ENCODE measurements at regions not wholly inside any gene's neighbourhood (a gene's known extent, or its start where the extent isn't known, plus 50 kb on each side); places are given as distances from the start of the nearest gene placed in this dataset.
A peak's percentile ranks its signal among the peaks of the same experiment; 100 is the strongest.

DNA sequence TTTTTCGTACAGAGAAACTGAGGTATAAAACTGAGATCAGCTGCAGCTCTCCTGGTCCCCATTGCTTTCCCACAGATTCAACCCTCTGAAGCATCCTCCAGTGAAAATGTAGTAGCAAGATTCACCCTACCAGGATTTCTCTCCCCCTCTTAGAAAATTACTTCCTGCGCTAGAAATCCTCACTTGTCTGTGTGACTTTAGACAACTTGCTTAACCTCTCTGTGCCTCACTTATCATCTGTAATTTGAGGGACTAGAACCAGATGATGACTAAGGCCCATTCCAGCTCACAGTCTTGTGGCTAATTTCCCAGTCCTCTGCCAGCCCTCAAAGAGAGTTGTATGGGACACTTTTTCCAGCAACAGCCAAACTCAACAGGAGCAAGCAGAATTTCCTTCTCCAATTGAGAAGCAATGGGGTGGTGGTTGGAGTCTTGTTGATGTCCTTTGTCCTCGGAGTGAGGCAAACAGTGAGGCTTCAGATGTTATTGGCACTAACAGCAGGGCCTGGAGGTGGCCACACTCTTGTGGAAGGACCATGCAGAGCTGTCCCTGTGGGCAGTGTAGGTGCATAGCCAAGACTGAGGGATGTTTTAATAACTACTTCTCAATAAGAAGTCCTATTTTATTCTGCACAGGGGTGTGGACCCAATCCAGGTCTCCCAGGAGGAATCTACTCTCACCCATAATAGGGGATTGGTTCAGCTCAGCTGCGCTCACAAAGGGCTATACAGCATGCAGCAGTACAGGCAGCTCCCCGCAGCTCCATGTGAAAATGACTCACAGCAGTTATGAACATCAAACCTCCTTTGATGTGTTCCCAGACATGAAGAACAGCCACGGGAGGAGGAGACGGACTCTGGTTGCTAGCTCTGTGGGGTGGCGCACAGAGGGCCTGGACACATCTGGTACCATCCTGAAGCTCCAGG is 200.1 kb downstream of the DAD1 start:
- no peaks in the 10 kb centered on the region for H3K4me1 ChIP-seq
- no peak overlapping the region for H3K27ac ChIP-seq
- ATAC-seq (no peak), DNase-seq (no peak)
- no peak overlapping the region for H3K4me3 ChIP-seq
- no peaks in the 10 kb centered on the region for H3K27me3 ChIP-seq
- intact Hi-C loops (cut with DNase I), result loop anchor here in 1 of 2 donors (5.0 kb wide), 1 partner anchor 83 kb away; no protein-coding TSS in a partner anchor
- no peaks in the 10 kb centered on the region for H3K9me3 ChIP-seq
- TF ChIP-seq CTCF (IDR thresholded peaks at IDR 0.05) (no peak), POLR2A (IDR thresholded peaks at IDR 0.05) (no peak)
- WGBS (ENCODE audit: insufficient coverage, low coverage, low lambda C conversion rate, missing lambda C conversion rate), result 75% methylated on average over 4 of the region's 8 CpGs
- H3K36me3 ChIP-seq, result no peaks in the 10 kb centered on the region

- Histone ChIP-seq H3K9me3 (no peaks in the 10 kb centered on the region), H3K27ac (no peak overlapping the region), H3K36me3 (no peaks in the 10 kb centered on the region), H3K4me3 (no peak overlapping the region), H3K27me3 (no peaks in the 10 kb centered on the region), H3K4me1 (no peaks in the 10 kb centered on the region)
- ATAC-seq (no peak), DNase-seq (no peak)
- intact Hi-C loops (cut with DNase I), result loop anchor here in 1 of 2 donors (5.0 kb wide), 1 partner anchor 84 kb away; no protein-coding TSS in a partner anchor
- TF ChIP-seq CTCF (IDR thresholded peaks at IDR 0.05) (no peak), POLR2A (IDR thresholded peaks at IDR 0.05) (no peak)
- WGBS (ENCODE audit: insufficient coverage, low coverage, low lambda C conversion rate, missing lambda C conversion rate), result 44% methylated on average over 7 of the region's 11 CpGs
These were observed 201.2 kb downstream of the DAD1 start for GRCh38 chr14:22387776-22388241.

- TF ChIP-seq POLR2A (IDR thresholded peaks at IDR 0.05) (no peak), CTCF (IDR thresholded peaks at IDR 0.05) (peak; percentile 74 to 81 (median 78))
- H3K36me3 ChIP-seq, result no peaks in the 10 kb centered on the region
- peak in 1 of 3 donors; percentile 60 for DNase-seq
- intact Hi-C loops (cut with DNase I), result loop anchor here in 1 of 2 donors (5.0 kb wide), 1 partner anchor 85 kb away; no protein-coding TSS in a partner anchor
- 37% methylated on average over 18 of the region's 22 CpGs for WGBS (ENCODE audit: insufficient coverage, low coverage, low lambda C conversion rate, missing lambda C conversion rate)
- H3K4me3 ChIP-seq, result no peak overlapping the region
- no peaks in the 10 kb centered on the region for H3K27me3 ChIP-seq
- no peaks in the 10 kb centered on the region for H3K9me3 ChIP-seq
- ATAC-seq, result peak; percentile 68 to 83 (median 80)
- no peak overlapping the region for H3K27ac ChIP-seq
- H3K4me1 ChIP-seq, result no peaks in the 10 kb centered on the region
These were observed 201.9 kb downstream of the DAD1 start for GRCh38 chr14:22386924-22387775.

DNA sequence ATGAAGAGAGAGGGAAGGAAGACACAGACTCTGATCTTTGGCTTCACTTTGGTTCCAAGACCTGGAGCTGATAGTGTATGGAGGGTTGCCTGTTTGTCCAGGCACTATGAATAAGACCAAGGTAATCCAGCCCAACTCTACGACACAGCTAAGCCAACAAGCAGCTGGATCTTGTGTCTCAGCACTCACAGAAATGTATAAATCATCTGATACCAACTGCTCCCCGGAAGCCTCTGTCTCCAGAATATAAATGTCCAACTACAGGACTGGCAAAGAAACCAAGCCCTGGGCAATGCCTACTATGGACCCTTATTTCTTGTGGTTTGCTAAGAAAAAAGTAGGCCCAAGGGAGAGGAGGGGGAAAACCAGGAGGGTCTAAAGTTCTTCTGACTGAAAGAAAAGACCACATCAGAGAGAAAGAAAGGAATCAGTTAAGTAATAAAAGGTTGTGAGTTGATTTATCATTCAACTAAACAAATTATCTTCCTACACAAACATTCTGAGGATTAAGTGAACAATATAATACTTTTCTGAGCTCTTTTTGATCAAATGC is 204.0 kb downstream of the DAD1 start:
- Histone ChIP-seq H3K36me3 (no peaks in the 10 kb centered on the region), H3K9me3 (no peaks in the 10 kb centered on the region), H3K27ac (no peak overlapping the region), H3K4me1 (no peaks in the 10 kb centered on the region), H3K4me3 (no peak overlapping the region), H3K27me3 (no peaks in the 10 kb centered on the region)
- 77% methylated on average over 2 of the region's 2 CpGs for WGBS (ENCODE audit: insufficient coverage, low coverage, low lambda C conversion rate, missing lambda C conversion rate)
- ATAC-seq, result no peak
- TF ChIP-seq POLR2A (IDR thresholded peaks at IDR 0.05), result no peak
- TF ChIP-seq CTCF (IDR thresholded peaks at IDR 0.05), result no peak
- intact Hi-C loops (cut with DNase I), result loop anchor here in 1 of 2 donors (5.0 kb wide), 1 partner anchor 87 kb away; no protein-coding TSS in a partner anchor
- no peak for DNase-seq
